Left ventricle myocardium inferior (tissue), 1 donor: ENCODE measurements at regions not wholly inside any gene's neighbourhood (a gene's known extent, or its start where the extent isn't known, plus 50 kb on each side); places are given as distances from the start of the nearest gene placed in this dataset.

Experiments
- DNase-seq: peaks from one replicate; pipeline ENCODE4 v3.0.0-alpha.2; 2020
- H3K27ac ChIP-seq: fragments of 200-600 bp; replicated peaks from 2 replicates; pipeline ENCODE4 v1.8.0; 2021
- H3K27me3 ChIP-seq: fragments of 200-600 bp; 2 replicates; pipeline ENCODE4 v1.8.0; 2021; ENCODE audit warnings: low read depth
- H3K36me3 ChIP-seq: fragments of 200-600 bp; 2 replicates; pipeline ENCODE4 v1.8.0; 2021
- H3K4me1 ChIP-seq: fragments of 200-600 bp; 2 replicates; pipeline ENCODE4 v1.8.0; 2021
- H3K4me3 ChIP-seq: fragments of 200-600 bp; 2 replicates; pipeline ENCODE4 v1.8.0; 2021; ENCODE audit warnings: mild to moderate bottlenecking, moderate library complexity
- H3K9me3 ChIP-seq: fragments of 200-600 bp; replicated peaks from 2 replicates; pipeline ENCODE4 v1.8.0; 2021
- intact Hi-C: fragments of 100-400 bp; cut with micrococcal nuclease; formaldehyde crosslinking; loops from one replicate; pipeline ENCODE4 v1.11.0; 2022
- TF ChIP-seq, protein P1 (sequence below): fragments of 200-600 bp; IDR thresholded peaks from 2 replicates; pipeline ENCODE4 v1.8.0; 2021; ENCODE audit warnings: antibody characterized with exemption, mild to moderate bottlenecking, borderline replicate concordance
- donor health status: DM: no; HTN: yes; CAD: no; lungs with severe emphysema.

DNA sequence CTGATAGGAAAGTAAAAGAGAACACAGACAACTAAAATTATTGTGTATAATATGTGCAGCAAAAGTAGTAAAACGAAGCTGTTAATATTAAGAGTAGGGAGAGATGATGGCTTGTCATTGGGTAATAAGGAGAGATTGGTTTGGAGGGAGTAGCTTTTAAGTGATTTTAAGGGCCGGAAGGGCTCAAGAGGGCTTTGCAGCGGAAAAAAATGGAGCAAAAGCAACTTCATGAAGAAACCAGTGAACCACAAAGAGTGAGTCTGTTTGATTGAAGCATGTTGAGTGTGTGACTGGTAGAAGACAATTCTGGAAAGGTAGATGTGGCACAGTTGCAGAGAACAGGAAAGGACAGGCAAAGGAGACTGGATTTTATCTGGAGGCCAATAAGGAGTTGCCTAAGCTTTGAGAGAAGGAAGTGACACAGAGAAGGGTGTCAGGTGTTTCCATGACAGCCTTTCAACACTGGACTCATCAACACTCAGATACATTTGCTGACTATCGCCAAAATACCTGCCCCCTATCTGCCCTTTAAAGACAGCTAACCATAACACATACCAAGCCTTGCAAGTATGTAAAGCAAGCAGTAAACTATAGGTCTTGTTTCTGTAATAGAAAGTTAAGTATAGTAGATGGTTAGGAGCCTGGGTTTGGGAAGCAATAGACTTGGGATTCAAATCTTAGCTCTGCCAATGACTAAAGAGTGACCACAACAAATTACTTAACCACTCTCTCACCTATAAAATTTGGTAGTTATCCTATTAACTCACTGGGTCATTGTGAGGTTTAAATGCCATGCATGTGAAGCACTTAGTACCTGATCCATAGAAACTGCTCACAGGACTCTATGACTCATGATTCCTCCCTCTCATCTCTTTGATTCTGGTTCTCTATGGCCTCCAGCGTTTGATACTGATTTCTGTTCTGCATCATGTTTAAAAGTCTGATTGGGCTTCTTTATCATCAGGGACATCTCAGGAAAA is 117.3 kb upstream of the LMNTD1 start:
- TF ChIP-seq, protein P1, sequence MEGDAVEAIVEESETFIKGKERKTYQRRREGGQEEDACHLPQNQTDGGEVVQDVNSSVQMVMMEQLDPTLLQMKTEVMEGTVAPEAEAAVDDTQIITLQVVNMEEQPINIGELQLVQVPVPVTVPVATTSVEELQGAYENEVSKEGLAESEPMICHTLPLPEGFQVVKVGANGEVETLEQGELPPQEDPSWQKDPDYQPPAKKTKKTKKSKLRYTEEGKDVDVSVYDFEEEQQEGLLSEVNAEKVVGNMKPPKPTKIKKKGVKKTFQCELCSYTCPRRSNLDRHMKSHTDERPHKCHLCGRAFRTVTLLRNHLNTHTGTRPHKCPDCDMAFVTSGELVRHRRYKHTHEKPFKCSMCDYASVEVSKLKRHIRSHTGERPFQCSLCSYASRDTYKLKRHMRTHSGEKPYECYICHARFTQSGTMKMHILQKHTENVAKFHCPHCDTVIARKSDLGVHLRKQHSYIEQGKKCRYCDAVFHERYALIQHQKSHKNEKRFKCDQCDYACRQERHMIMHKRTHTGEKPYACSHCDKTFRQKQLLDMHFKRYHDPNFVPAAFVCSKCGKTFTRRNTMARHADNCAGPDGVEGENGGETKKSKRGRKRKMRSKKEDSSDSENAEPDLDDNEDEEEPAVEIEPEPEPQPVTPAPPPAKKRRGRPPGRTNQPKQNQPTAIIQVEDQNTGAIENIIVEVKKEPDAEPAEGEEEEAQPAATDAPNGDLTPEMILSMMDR, result no peak
- no peak for DNase-seq
- no peaks in the 10 kb centered on the region for H3K36me3 ChIP-seq
- H3K9me3 ChIP-seq, result no peaks in the 10 kb centered on the region
- H3K27me3 ChIP-seq, result peaks cover 21% of the 10 kb centered on the region
- intact Hi-C loops, result no loop called here
- no peaks in the 10 kb centered on the region for H3K4me1 ChIP-seq
- no peak overlapping the region for H3K4me3 ChIP-seq
- H3K27ac ChIP-seq, result no peak overlapping the region

DNA sequence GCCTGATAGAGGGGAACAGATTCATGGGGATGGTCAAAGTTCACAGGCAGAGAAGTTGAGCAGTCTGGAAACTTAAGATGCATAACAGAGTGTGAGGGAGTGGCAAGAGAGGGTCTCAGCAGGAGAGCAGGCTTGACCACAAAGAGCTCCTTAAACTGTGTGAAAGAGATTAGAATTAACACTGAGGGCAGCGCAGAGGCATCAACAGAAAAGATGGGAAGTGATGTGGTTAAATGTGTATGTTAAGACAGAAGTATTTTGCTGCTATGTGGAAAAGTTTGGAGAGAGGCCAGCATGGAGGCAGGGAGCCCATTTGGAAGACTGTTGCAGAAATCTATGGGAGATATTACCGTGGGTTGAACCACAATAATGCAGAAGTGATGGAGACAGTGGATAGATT is 122.7 kb upstream of the LMNTD1 start:
- Histone ChIP-seq H3K27me3 (peaks cover 23% of the 10 kb centered on the region), H3K4me1 (no peaks in the 10 kb centered on the region), H3K4me3 (no peak overlapping the region), H3K36me3 (no peaks in the 10 kb centered on the region), H3K27ac (no peak overlapping the region), H3K9me3 (no peaks in the 10 kb centered on the region)
- intact Hi-C loops, result no loop called here
- TF ChIP-seq, protein P1, result no peak
- DNase-seq, result no peak

DNA sequence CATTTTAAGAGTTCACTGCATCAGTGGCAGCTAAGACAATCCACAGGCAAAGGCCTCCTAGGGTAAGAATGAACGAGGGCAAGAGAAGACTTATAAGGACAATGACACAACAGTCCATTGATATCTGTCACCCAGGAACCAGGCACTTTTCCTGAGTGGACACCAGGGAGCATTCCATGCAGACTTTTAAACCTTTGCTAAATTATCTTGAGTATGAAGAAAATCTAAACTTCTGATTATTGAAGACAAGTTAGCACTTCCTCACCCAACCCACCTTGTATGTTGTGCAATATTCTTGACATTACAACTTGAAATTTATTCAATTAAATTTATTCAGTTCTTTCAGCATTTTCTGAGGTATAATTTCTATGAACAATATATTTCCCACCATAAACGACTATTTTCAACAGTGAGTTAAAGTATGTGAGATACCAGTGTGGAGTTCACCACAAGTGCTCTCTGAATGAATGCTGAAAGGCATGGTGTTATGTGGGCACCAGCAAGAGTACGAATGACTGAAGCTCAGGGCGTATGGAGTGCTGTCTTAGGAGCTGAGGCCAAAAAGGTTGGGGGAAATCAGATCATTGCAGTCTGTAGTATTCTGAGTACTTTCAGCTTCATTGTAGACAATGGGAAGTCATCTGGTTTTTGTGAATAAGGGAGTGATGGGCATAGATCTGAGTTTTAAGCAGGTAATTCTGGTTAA is 124.3 kb upstream of the LMNTD1 start:
- Histone ChIP-seq H3K4me3 (no peak overlapping the region), H3K27me3 (peaks cover 23% of the 10 kb centered on the region), H3K36me3 (no peaks in the 10 kb centered on the region), H3K27ac (no peak overlapping the region), H3K4me1 (no peaks in the 10 kb centered on the region), H3K9me3 (no peaks in the 10 kb centered on the region)
- intact Hi-C loops, result no loop called here
- no peak for DNase-seq
- TF ChIP-seq, protein P1, result peak; percentile 50

DNA sequence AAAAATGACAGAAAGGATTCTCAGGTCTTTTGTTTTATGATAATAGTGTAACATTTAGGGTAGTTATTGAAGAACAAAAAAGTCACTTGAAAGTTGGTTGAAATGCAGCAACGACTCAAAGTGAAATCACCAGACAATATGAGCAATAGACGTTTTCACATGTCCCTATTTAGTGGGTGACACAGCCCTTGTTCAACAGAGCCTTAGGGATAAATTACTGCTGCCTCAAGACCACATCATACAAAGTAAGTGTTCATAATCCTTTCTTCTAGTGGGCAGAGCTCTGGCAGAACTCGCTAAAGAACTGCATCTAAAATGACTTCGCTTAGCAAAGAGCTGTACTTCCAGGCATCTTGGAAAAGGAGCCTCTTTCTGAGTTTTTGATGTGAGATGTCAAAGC is 128.5 kb upstream of the LMNTD1 start:
- H3K4me1 ChIP-seq, result no peaks in the 10 kb centered on the region
- no peak for DNase-seq
- no peak overlapping the region for H3K4me3 ChIP-seq
- H3K27me3 ChIP-seq, result peaks cover 5% of the 10 kb centered on the region
- intact Hi-C loops, result no loop called here
- TF ChIP-seq, protein P1, result no peak
- no peaks in the 10 kb centered on the region for H3K9me3 ChIP-seq
- no peak overlapping the region for H3K27ac ChIP-seq
- no peaks in the 10 kb centered on the region for H3K36me3 ChIP-seq

DNA sequence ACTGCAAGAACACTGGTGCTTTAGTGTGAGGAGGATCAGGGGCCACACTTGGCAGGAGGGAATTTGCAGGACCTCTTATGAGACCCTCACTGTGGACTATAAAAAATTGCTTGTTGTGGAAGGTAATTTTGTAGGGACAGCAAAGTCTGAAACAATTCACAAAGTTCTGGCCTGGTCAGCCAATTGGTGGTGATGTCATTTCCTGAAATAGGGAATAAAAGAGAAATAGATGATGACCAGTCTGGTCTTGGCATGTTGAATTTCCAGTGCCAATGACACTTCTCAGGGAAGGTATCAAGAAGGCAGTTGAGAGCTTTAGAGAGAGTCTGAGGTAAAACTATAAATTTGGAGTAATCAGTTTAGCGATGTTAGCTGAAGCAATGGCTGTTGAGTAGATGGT is 129.3 kb upstream of the LMNTD1 start:
- no peak overlapping the region for H3K4me3 ChIP-seq
- H3K4me1 ChIP-seq, result no peaks in the 10 kb centered on the region
- TF ChIP-seq, protein P1, result no peak
- no peaks in the 10 kb centered on the region for H3K9me3 ChIP-seq
- intact Hi-C loops, result no loop called here
- H3K27ac ChIP-seq, result no peak overlapping the region
- no peak for DNase-seq
- no peaks in the 10 kb centered on the region for H3K36me3 ChIP-seq
- H3K27me3 ChIP-seq, result peaks cover 5% of the 10 kb centered on the region
